H1 (cell line): ENCODE measurements at regions not wholly inside any gene's neighbourhood (a gene's known extent, or its start where the extent isn't known, plus 50 kb on each side); places are given as distances from the start of the nearest gene placed in this dataset.

Experiments used
- CTCF ChIA-PET: fragments of 300-600 bp; sonication (Branson Sonifier 250); formaldehyde crosslinking; loops from one replicate; lab custom pipeline; 2021; ENCODE audit not compliant: partially characterized antibody; lab: Charles Lee
- POLR2A ChIA-PET: fragments of 300-600 bp; sonication (Branson Sonifier 250); formaldehyde crosslinking; loops from one replicate; lab custom pipeline; 2021; ENCODE audit warnings: inconsistent platforms; ENCODE audit not compliant: partially characterized antibody; lab: Charles Lee
- DNase-seq, 2 experiments: peaks; one replicate each; pipeline versions ENCODE4 v3.0.0 to v3.0.0-alpha.2; 2010 to 2022; ENCODE audit warnings: low spot score in 2 of 2, low read depth in 1 of 2, mixed read lengths in 1 of 2
- FAIRE-seq: peaks from 2 replicates; lab custom pipeline; 2011; peaks lifted over from hg19 to GRCh38; lab: Jason Lieb, UNC
- H2AFZ ChIP-seq: 2 replicates; pipeline ENCODE4 v1.8.1; 2012; ENCODE audit warnings: low read length, inconsistent platforms
- H2AK5ac ChIP-seq: 2 replicates; pipeline ENCODE4 v1.6.1; 2013; ENCODE audit warnings: low read depth, low read length
- H2BK120ac ChIP-seq: replicated peaks from 2 replicates; pipeline ENCODE3; 2013; ENCODE audit warnings: low read depth, low read length, inconsistent platforms
- H2BK12ac ChIP-seq: 2 replicates; pipeline ENCODE4 v1.6.1; 2013; ENCODE audit warnings: low read depth, low read length
- H2BK15ac ChIP-seq: 2 replicates; pipeline ENCODE4 v1.6.1; 2013; ENCODE audit warnings: low read length
- H2BK20ac ChIP-seq: 2 replicates; pipeline ENCODE4 v1.6.1; 2013; ENCODE audit warnings: low read length
- H2BK5ac ChIP-seq: 2 replicates; pipeline ENCODE4 v1.6.1; 2013; ENCODE audit warnings: low read depth, low read length
- H3K14ac ChIP-seq: 2 replicates; pipeline ENCODE4 v1.6.1; 2013; ENCODE audit warnings: inconsistent platforms; ENCODE audit not compliant: insufficient read length
- H3K18ac ChIP-seq: 2 replicates; pipeline ENCODE4 v1.6.1; 2013; ENCODE audit warnings: low read length; ENCODE audit errors: extremely low read depth
- H3K23ac ChIP-seq: 2 replicates; pipeline ENCODE4 v1.6.1; 2013; ENCODE audit warnings: inconsistent platforms; ENCODE audit not compliant: insufficient read length
- H3K23me2 ChIP-seq: 2 replicates; pipeline ENCODE4 v1.6.1; 2013; ENCODE audit warnings: low read depth, low read length
- H3K27ac ChIP-seq: 2 replicates; pipeline ENCODE4 v1.6.1; 2011; ENCODE audit warnings: low read depth, low read length, inconsistent platforms
- H3K27me3 ChIP-seq, 4 experiments: replicated peaks in 1 of 4; 1 replicate in 1 of 4; 2 replicates in 3 of 4; pipeline versions ENCODE4 v1.6.1 to v1.8.1; 2011 to 2013; ENCODE audit warnings: low read length in 3 of 4, mild to moderate bottlenecking in 3 of 4, inconsistent platforms in 2 of 4, mixed read lengths in 2 of 4, moderate library complexity in 1 of 4; ENCODE audit not compliant: control insufficient read depth in 3 of 4, insufficient read depth in 3 of 4; ENCODE audit errors: extremely low read depth in 1 of 4
- H3K36me3 ChIP-seq, 4 experiments: 2 replicates each; pipeline versions ENCODE4 v1.6.1 to v1.8.1; 2011 to 2013; ENCODE audit warnings: mild to moderate bottlenecking in 4 of 4, low read length in 3 of 4, moderate library complexity in 2 of 4, control low read depth in 1 of 4, inconsistent platforms in 1 of 4; ENCODE audit not compliant: insufficient read depth in 4 of 4, control insufficient read depth in 2 of 4
- H3K4ac ChIP-seq: replicated peaks from 2 replicates; pipeline ENCODE3; 2013; ENCODE audit warnings: low read length, low read depth, mixed read lengths, inconsistent platforms; ENCODE audit not compliant: insufficient read length
- H3K4me1 ChIP-seq, 4 experiments: replicated peaks in 1 of 4; 1 replicate in 1 of 4; 2 replicates in 3 of 4; pipeline versions ENCODE4 v1.6.1 to v1.8.1; 2011 to 2013; ENCODE audit warnings: low read length in 3 of 4, inconsistent platforms in 2 of 4, mixed read lengths in 1 of 4; ENCODE audit not compliant: insufficient read depth in 4 of 4, control insufficient read depth in 3 of 4
- H3K4me2 ChIP-seq, 2 experiments: 2 replicates each; pipeline versions ENCODE4 v1.6.1 to v1.8.1; 2011 to 2013; ENCODE audit warnings: low read depth in 2 of 2, low read length in 2 of 2, control low read depth in 1 of 2, inconsistent platforms in 1 of 2, mild to moderate bottlenecking in 1 of 2; ENCODE audit not compliant: insufficient read depth in 1 of 2
- H3K4me3 ChIP-seq, 4 experiments: fragments of 200-600, 300-600 bp in 1 of 4; sonication (generic), shearing (Covaris generic), sonication (Bioruptor Twin) in 1 of 4; 2 replicates each; pipeline versions ENCODE4 v1.5.1 to v1.8.1; 2011 to 2016; ENCODE audit warnings: low read length in 4 of 4, low read depth in 3 of 4, control low read depth in 2 of 4, inconsistent platforms in 2 of 4, mild to moderate bottlenecking in 2 of 4, mixed read lengths in 1 of 4, moderate library complexity in 1 of 4; ENCODE audit not compliant: insufficient read depth in 2 of 4; ENCODE audit errors: extremely low read depth in 1 of 4
- H3K56ac ChIP-seq: replicated peaks from 2 replicates; pipeline ENCODE3; 2013; ENCODE audit warnings: low read depth, mild to moderate bottlenecking, mixed read lengths, low read length, inconsistent platforms; ENCODE audit not compliant: insufficient read length
- H3K79me1 ChIP-seq: 2 replicates; pipeline ENCODE4 v1.6.1; 2013; ENCODE audit warnings: low read depth, low read length, control low read depth
- H3K79me2 ChIP-seq, 2 experiments: 2 replicates each; pipeline versions ENCODE4 v1.6.1 to v1.8.1; 2012 to 2013; ENCODE audit warnings: low read length in 2 of 2, mild to moderate bottlenecking in 2 of 2, inconsistent platforms in 1 of 2; ENCODE audit not compliant: insufficient read depth in 2 of 2, control insufficient read depth in 1 of 2
- H3K9ac ChIP-seq, 4 experiments: replicated peaks in 1 of 4; 1 replicate in 1 of 4; 2 replicates in 3 of 4; pipeline versions ENCODE4 v1.6.1 to v1.8.1; 2011 to 2013; ENCODE audit warnings: low read depth in 3 of 4, low read length in 3 of 4, control low read depth in 2 of 4, mild to moderate bottlenecking in 2 of 4, moderate library complexity in 2 of 4, inconsistent platforms in 1 of 4; ENCODE audit errors: extremely low read depth in 1 of 4
- H3K9me3 ChIP-seq, 2 experiments: 2 replicates each; pipeline versions ENCODE4 v1.6.1 to v1.8.1; 2012 to 2013; ENCODE audit warnings: mild to moderate bottlenecking in 2 of 2, moderate library complexity in 2 of 2, control low read depth in 1 of 2, inconsistent platforms in 1 of 2, low read depth in 1 of 2, low read length in 1 of 2, mixed read lengths in 1 of 2; ENCODE audit not compliant: insufficient read depth in 2 of 2
- H4K20me1 ChIP-seq, 2 experiments: replicated peaks in 1 of 2; 2 replicates each; pipeline versions ENCODE3 to v1.8.1; 2011 to 2013; ENCODE audit warnings: inconsistent platforms in 2 of 2, low read length in 2 of 2, mild to moderate bottlenecking in 1 of 2; ENCODE audit not compliant: insufficient read depth in 2 of 2, control insufficient read depth in 1 of 2
- H4K5ac ChIP-seq: 2 replicates; pipeline ENCODE4 v1.6.1; 2013; ENCODE audit warnings: low read length, low read depth, mixed read lengths, inconsistent platforms; ENCODE audit not compliant: insufficient read length
- H4K8ac ChIP-seq: 2 replicates; pipeline ENCODE4 v1.8.0; 2013; ENCODE audit warnings: mild to moderate bottlenecking, moderate library complexity, low read length, inconsistent platforms; ENCODE audit not compliant: insufficient read depth; ENCODE audit errors: extremely low read depth
- H4K91ac ChIP-seq: replicated peaks from 2 replicates; pipeline ENCODE3; 2013; ENCODE audit warnings: low read length, mixed read lengths, inconsistent platforms; ENCODE audit not compliant: insufficient read length
- EP300 ChIP-seq, 2 experiments: IDR thresholded peaks; 1 replicate in 1 of 2; 2 replicates in 1 of 2; pipeline ENCODE4 v1.6.1; 2011 to 2012; ENCODE audit warnings: low read depth in 2 of 2, low read length in 2 of 2, mild to moderate bottlenecking in 2 of 2, borderline replicate concordance in 1 of 2, inconsistent platforms in 1 of 2, moderate library complexity in 1 of 2
- HDAC2 ChIP-seq, 2 experiments: fragments of 300-600 bp in 1 of 2; sonication (generic) in 1 of 2; IDR thresholded peaks; 2 replicates each; pipeline ENCODE4 v1.6.1; 2011 to 2012; ENCODE audit warnings: low read depth in 2 of 2, low read length in 2 of 2, mild to moderate bottlenecking in 2 of 2, moderate library complexity in 2 of 2, borderline replicate concordance in 1 of 2, inconsistent platforms in 1 of 2
- KDM1A ChIP-seq: fragments of 200-600, 300-600 bp; sonication (generic); IDR thresholded peaks from 2 replicates; pipeline ENCODE4 v1.7.1; 2016; ENCODE audit warnings: mild to moderate bottlenecking, low read length, borderline replicate concordance
- MAFK ChIP-seq: IDR thresholded peaks from 2 replicates; pipeline ENCODE4 v1.6.1; 2012; ENCODE audit warnings: low read depth, mild to moderate bottlenecking, improper control_type of control experiment, low read length
- NRF1 ChIP-seq: IDR thresholded peaks from 2 replicates; pipeline ENCODE4 v1.6.1; 2011; ENCODE audit warnings: mild to moderate bottlenecking, low read depth, low read length, improper control_type of control experiment
- RBBP5 ChIP-seq: IDR thresholded peaks from 2 replicates; pipeline ENCODE4 v1.7.1; 2012; ENCODE audit warnings: low read depth, mild to moderate bottlenecking, inconsistent platforms, low read length, moderate library complexity, borderline replicate concordance
- SP4 ChIP-seq: IDR thresholded peaks from 2 replicates; pipeline ENCODE4 v1.6.1; 2012; ENCODE audit warnings: low read length, inconsistent platforms
- SRF ChIP-seq: IDR thresholded peaks from 2 replicates; pipeline ENCODE4 v1.6.1; 2011; ENCODE audit warnings: mild to moderate bottlenecking, low read depth, low read length, moderate library complexity
- TBP ChIP-seq: IDR thresholded peaks from 2 replicates; pipeline ENCODE4 v1.6.1; 2011; ENCODE audit warnings: low read depth, low read length, improper control_type of control experiment
- WGBS, 2 experiments: shearing (Covaris generic) in 1 of 2; methylation state at CpG; one replicate each; pipeline versions ENCODE4 v1.1.6 to v1.1.7; 2013 to 2015; ENCODE audit warnings: low lambda C conversion rate in 2 of 2, mixed read lengths in 2 of 2, inconsistent platforms in 1 of 2, low coverage in 1 of 2, missing lambda C conversion rate in 1 of 2; ENCODE audit not compliant: insufficient replicate concordance in 2 of 2, insufficient coverage in 1 of 2, insufficient read length in 1 of 2; ENCODE audit errors: extremely low coverage in 1 of 2, missing lambda C conversion rate in 1 of 2; 5-methylcytosine and 5-hydroxymethylcytosine counted together

- no peak overlapping the region for H2AK5ac ChIP-seq
- no peak overlapping the region for H2BK15ac ChIP-seq
- no peaks in the 10 kb centered on the region for H3K9me3 ChIP-seq
- POLR2A ChIA-PET, result no interaction called here
- no peak overlapping the region for H3K4me2 ChIP-seq
- H2BK12ac ChIP-seq, result no peak overlapping the region
- no peak for FAIRE-seq
- no peak overlapping the region for H2BK20ac ChIP-seq
- H3K4ac ChIP-seq, result no peak overlapping the region
- WGBS, 2 experiments, result 100% methylated on average over 2 of the region's 2 CpGs; no CpG with 5 or more reads in 1 of the 2 experiments
- H3K14ac ChIP-seq, result no peak overlapping the region
- CTCF ChIA-PET, result interaction anchor here (0.8 to 2.2 kb wide), 2 partner anchors 13 to 15 kb away, joined by 3 to 7 read pairs; no protein-coding TSS in a partner anchor
- H4K20me1 ChIP-seq, result no peaks in the 10 kb centered on the region
- no peaks in the 10 kb centered on the region for H3K23me2 ChIP-seq
- no peaks in the 10 kb centered on the region for H3K79me2 ChIP-seq
- H3K56ac ChIP-seq, result no peak overlapping the region
- TF ChIP-seq KDM1A (no peak), HDAC2 (IDR thresholded peaks at IDR 0.05; ENCODE audit: borderline replicate concordance in 1 of 2, low read depth in 2 of 2, low read length in 2 of 2) (no peak), RBBP5 (no peak), TBP (no peak), SP4 (no peak), NRF1 (no peak), EP300 (IDR thresholded peaks at IDR 0.05; ENCODE audit: borderline replicate concordance in 1 of 2, low read depth in 2 of 2, low read length in 2 of 2) (no peak), MAFK (no peak), SRF (no peak)
- H3K4me3 ChIP-seq, result no peak overlapping the region
- no peaks in the 10 kb centered on the region for H3K4me1 ChIP-seq
- no peak overlapping the region for H2BK120ac ChIP-seq
- no peak overlapping the region for H2BK5ac ChIP-seq
- H3K9ac ChIP-seq, result no peak overlapping the region
- no peak overlapping the region for H3K27ac ChIP-seq
- H4K8ac ChIP-seq, result no peak overlapping the region
- H2AFZ ChIP-seq, result no peak overlapping the region
- H3K27me3 ChIP-seq, result no peaks in the 10 kb centered on the region
- no peak overlapping the region for H4K91ac ChIP-seq
- H3K23ac ChIP-seq, result no peak overlapping the region
- H3K36me3 ChIP-seq, result no peaks in the 10 kb centered on the region
- no peaks in the 10 kb centered on the region for H3K79me1 ChIP-seq
- no peak for DNase-seq
- H4K5ac ChIP-seq, result no peak overlapping the region
- no peak overlapping the region for H3K18ac ChIP-seq
Observed at GRCh38 chr21:14877581-14878228, 187.1 kb downstream of the NRIP1 start.
